ENCODE measurements at regions not wholly inside any gene's neighbourhood (a gene's known extent, or its start where the extent isn't known, plus 50 kb on each side); places are given as distances from the start of the nearest gene placed in this dataset.

DNA sequence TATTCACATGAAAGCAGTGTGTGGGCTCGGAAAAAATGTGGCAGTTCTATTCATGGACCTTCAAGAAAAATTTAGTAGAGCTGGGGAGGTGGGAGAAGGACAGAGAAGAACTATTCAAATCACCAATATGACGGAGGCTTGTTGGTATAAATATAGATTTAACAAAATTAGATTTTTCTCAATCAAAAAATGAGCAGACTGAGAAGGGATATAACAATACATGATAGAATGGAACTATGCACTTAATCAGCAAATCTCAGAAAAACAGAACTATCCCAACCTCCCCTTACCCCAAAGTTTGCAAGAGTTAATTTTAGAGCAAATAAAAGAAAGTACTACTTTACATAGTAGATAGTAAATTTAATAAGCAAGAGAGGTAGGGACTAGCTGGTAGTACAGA, 194.6 kb upstream of the BCL6 start:
- no peak overlapping the region for H3K4me3 Mint-ChIP-seq
- no peak for DNase-seq
- peaks cover 0 to 3% (median 2%) of the 10 kb centered on the region in 3 donors for H3K27me3 Mint-ChIP-seq (ENCODE audit: low read depth in 3 of 3)
- no peak overlapping the region for H3K27ac Mint-ChIP-seq
- no peaks in the 10 kb centered on the region for H3K9me3 Mint-ChIP-seq
- peaks cover 22 to 24% of the 10 kb centered on the region in 2 donors for H3K4me1 Mint-ChIP-seq
- H3K36me3 Mint-ChIP-seq: no peaks in the 10 kb centered on the region

DNA sequence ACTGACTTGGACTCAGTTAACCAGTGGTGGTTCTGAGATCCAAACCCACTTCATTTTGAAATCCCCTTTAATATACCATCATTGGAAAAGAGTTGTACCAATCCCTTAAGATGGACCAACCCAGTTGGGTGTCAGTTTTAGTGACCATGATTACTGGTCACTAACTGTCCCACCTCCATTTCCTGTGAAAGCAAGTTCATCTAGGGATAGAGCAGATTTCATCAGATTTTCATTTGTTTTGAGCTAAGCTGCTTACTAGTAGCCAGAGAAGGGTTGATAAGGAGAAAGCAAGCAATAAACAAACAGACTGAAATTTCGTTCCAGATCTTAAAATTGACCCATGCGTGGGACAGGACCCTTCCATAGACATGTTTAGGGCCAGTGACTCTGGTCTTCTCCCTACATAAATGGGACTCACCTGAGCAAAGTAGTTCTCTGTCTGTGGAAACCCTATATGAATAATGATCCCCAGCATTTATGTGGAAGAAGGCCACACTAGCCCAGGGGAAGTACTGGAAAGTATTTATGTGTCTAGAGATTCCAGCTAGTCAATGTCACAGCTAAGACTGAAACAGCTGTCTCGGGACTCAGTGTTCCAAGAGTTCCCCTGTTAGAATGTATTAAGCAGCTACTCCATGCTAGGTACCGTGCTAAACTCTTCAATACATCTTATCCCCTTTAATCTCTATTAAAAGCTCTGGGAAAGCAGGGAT, 196.0 kb upstream of the BCL6 start:
- no peaks in the 10 kb centered on the region for H3K36me3 Mint-ChIP-seq
- no peak overlapping the region for H3K4me3 Mint-ChIP-seq
- H3K9me3 Mint-ChIP-seq: no peaks in the 10 kb centered on the region
- no peak for DNase-seq
- H3K27ac Mint-ChIP-seq: no peak overlapping the region
- peaks cover 0 to 3% (median 2%) of the 10 kb centered on the region in 3 donors for H3K27me3 Mint-ChIP-seq (ENCODE audit: low read depth in 3 of 3)
- H3K4me1 Mint-ChIP-seq: peaks cover 13 to 15% of the 10 kb centered on the region in 2 donors

DNA sequence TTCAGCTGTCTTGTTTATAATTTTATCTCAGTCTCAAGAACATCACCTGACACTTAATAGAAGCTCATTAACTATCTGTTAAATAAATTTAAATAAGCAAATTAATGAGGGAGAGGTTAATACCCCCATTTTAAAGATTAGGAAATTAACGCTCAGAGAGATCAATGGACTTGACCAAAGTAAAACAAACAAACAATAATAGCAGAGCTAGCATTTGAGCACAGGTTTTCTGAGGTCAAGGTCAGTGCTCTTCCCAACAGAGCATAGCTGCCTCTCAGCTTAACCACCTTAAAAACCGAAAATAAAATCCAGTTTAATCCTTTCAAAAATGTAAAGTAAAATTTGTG, 196.6 kb upstream of the BCL6 start:
- H3K27ac Mint-ChIP-seq: no peak overlapping the region
- peaks cover 0 to 3% (median 2%) of the 10 kb centered on the region in 3 donors for H3K27me3 Mint-ChIP-seq (ENCODE audit: low read depth in 3 of 3)
- peaks cover 10 to 15% of the 10 kb centered on the region in 2 donors for H3K4me1 Mint-ChIP-seq
- no peak overlapping the region for H3K4me3 Mint-ChIP-seq
- no peak for DNase-seq
- no peaks in the 10 kb centered on the region for H3K9me3 Mint-ChIP-seq
- H3K36me3 Mint-ChIP-seq: no peaks in the 10 kb centered on the region

DNA sequence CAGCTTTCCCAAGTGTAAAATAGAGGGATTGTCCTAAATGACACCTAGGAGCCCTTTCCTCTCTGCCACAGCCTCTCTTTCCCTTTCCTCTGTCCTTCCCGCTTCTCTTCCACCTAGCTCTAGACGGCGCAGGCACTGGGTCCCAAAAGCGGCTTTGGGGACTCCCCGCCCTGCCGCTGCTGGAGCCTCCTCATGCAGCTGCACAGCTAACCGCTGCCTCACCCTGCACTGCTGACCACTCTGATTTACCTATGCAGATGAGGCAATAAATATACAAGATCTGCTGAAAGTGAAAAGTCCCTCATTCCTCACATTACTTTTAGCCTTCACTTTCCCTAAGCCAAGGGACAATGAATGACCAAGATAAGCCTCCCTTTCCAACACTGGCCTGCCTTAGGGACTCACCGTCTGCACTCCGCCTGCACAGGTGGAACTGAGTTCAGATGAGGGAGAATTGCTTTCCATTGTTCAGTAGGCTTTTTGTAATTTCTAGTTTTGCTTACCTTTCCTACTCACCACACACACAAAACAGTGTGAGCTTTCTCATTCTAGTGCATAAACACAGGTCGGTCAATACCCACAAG, 197.5 kb upstream of the BCL6 start:
- Mint-ChIP-seq H3K4me3 (no peak overlapping the region), H3K9me3 (no peaks in the 10 kb centered on the region), H3K36me3 (no peaks in the 10 kb centered on the region), H3K27me3 (ENCODE audit: low read depth in 3 of 3) (peaks cover 0 to 2% (median 0%) of the 10 kb centered on the region in 3 donors), H3K27ac (peak overlapping the region in 1 of 6 donors; percentile 54), H3K4me1 (peaks cover 6 to 14% of the 10 kb centered on the region in 2 donors)
- no peak for DNase-seq

DNA sequence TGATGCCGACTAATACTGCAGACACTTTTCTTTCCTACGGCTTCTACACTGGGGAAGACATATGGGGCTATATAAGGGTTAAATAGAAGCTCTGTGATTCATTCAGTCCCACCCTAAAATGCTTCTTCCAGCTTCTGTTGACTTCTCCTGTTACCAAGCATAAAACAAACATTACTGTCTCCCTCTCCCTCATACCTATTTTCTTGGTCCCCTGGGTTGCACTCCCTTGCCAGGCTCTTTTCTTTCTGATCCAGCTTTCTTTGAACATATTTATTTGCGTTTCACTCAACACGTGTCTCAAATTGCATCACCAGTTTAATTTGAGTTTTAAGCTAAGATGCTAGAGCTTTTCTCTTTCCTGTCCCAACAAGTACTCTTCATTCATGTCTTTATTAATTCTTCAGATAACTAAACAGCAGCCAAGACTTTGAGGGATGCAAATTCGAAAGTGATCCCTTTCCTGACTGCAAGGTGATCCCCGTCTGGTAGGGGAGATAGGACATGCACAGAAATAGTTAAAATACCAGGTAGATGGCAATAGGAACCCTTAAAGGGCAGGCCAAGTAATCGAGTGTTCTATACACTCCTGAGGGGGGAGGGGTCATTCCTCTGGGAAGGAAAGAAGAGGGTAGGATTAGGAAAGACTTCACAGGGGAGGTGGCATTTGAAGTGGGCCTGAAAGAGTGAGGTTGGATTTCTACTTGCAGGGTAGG, 198.6 kb upstream of the BCL6 start:
- no peak overlapping the region for H3K4me3 Mint-ChIP-seq
- no peak for DNase-seq
- no peaks in the 10 kb centered on the region for H3K9me3 Mint-ChIP-seq
- H3K27ac Mint-ChIP-seq: no peak overlapping the region
- peaks cover 0 to 2% (median 0%) of the 10 kb centered on the region in 3 donors for H3K27me3 Mint-ChIP-seq (ENCODE audit: low read depth in 3 of 3)
- H3K4me1 Mint-ChIP-seq: peaks cover 10 to 17% of the 10 kb centered on the region in 2 donors
- no peaks in the 10 kb centered on the region for H3K36me3 Mint-ChIP-seq

DNA sequence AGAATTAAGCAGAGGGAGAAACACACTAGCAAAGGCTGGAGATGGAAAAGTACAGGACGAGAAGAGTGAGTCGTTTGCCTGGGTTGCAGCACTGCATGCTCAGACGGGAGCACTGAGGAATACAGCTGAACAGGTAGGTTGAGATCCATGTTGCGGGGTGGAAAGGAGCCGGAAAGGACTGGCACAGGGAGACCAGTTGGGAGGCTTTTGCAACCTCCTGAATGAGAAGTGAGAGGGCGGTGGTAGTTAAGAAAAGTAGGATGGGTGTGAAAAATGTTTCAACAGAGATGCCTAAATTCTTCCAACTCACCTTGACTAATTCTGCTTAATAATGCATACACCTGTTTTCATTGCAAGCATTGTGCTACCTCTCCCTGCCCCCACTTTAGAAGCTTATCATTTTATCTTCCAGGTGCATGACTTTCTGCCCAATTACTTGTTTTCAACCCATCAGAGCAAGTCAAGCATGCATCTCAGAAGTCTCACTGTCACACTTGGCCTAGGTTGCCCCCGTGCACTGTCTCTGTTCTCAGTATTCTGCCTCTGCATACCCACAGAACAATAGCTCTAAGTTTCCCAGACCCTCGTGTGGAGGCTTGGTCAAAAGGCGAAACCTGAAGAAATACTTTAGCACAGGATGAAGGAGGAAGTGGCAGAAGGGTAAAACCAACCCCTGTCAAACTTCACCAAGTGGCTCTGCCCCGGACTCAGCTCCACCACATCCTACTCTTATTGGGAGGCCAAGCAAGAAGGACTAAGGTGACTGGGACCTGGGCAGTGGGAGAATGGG, 199.3 kb upstream of the BCL6 start:
- no peaks in the 10 kb centered on the region for H3K36me3 Mint-ChIP-seq
- H3K27me3 Mint-ChIP-seq (ENCODE audit: low read depth in 3 of 3): peaks cover 0 to 2% (median 0%) of the 10 kb centered on the region in 3 donors
- no peaks in the 10 kb centered on the region for H3K9me3 Mint-ChIP-seq
- no peak overlapping the region for H3K27ac Mint-ChIP-seq
- peaks cover 14 to 21% of the 10 kb centered on the region in 2 donors for H3K4me1 Mint-ChIP-seq
- peak; percentile 21 to 37 (median 30) for DNase-seq
- no peak overlapping the region for H3K4me3 Mint-ChIP-seq

DNA sequence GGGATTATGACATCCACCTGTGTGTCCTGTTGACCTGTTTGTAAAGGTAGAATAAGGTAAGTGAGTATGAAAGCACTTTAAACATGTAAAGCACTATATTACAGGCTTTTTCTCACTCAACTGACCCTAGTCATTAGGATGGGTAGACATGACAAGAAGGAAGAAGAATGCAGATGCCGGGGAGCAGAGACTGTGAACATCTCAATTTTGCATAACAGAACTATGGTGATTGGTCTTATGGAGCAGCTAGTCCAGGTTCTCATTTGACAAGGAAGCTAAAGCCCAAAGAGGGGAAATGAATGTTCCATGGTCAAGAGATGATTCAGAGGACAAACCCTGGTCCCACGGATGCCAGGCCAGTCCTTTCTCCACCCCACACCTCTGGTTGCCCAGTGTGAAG, 200.1 kb upstream of the BCL6 start:
- Mint-ChIP-seq H3K27me3 (ENCODE audit: low read depth in 3 of 3) (peaks cover 0 to 2% (median 0%) of the 10 kb centered on the region in 3 donors), H3K4me3 (no peak overlapping the region), H3K4me1 (peaks cover 19 to 28% of the 10 kb centered on the region in 2 donors), H3K27ac (no peak overlapping the region), H3K36me3 (no peaks in the 10 kb centered on the region), H3K9me3 (no peaks in the 10 kb centered on the region)
- DNase-seq: no peak

DNA sequence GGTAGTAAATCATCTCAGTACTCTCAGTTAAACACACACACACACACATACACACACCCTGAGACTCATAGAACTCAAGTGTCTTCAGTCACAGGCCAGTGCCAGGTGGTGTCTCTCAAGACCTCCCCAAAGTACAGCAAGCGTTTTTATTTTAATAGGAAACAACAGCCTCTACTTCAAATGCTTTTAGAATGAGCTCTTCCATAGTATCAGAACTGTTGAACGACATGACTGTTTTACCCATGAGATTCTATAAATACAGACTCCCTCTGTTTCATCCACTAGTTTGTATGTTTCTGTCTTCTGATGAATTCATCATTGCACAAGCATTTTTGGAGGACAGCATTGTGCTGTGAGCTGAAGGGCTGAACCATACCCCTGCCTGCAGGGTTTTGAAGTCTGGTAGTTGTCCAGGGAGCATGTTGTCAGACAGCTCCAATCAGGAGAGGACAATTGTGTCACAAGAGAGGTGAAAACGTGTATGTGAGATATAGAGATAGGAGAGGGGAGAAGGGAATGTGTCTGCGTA, 201.0 kb upstream of the BCL6 start:
- Mint-ChIP-seq H3K36me3 (no peaks in the 10 kb centered on the region), H3K27ac (peak overlapping the region in 1 of 6 donors; percentile 15), H3K27me3 (ENCODE audit: low read depth in 3 of 3) (peaks cover 0 to 2% (median 0%) of the 10 kb centered on the region in 3 donors), H3K9me3 (no peaks in the 10 kb centered on the region), H3K4me3 (no peak overlapping the region), H3K4me1 (peaks cover 27 to 37% of the 10 kb centered on the region in 2 donors)
- DNase-seq: no peak

DNA sequence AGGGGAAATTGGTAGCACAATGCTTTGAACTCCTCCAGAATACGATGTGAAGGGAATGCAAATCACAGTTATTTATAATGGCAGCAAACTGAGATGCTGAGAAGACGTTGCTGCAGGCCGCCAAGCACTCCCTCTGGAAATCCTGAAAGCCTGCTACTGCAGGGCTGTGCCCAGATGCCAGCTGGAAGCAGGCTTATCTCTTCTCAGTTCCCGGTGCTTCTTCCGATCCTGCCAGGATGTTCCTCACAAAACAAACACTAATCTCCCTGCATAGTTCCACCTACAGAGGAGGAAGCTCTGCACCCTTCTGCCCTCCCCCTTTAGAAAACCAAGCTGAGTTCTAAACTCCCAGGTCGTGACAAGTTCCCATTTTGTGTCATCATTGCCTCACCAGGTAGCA, 201.7 kb upstream of the BCL6 start:
- H3K9me3 Mint-ChIP-seq: no peaks in the 10 kb centered on the region
- H3K4me3 Mint-ChIP-seq: no peak overlapping the region
- no peak overlapping the region for H3K27ac Mint-ChIP-seq

DNA sequence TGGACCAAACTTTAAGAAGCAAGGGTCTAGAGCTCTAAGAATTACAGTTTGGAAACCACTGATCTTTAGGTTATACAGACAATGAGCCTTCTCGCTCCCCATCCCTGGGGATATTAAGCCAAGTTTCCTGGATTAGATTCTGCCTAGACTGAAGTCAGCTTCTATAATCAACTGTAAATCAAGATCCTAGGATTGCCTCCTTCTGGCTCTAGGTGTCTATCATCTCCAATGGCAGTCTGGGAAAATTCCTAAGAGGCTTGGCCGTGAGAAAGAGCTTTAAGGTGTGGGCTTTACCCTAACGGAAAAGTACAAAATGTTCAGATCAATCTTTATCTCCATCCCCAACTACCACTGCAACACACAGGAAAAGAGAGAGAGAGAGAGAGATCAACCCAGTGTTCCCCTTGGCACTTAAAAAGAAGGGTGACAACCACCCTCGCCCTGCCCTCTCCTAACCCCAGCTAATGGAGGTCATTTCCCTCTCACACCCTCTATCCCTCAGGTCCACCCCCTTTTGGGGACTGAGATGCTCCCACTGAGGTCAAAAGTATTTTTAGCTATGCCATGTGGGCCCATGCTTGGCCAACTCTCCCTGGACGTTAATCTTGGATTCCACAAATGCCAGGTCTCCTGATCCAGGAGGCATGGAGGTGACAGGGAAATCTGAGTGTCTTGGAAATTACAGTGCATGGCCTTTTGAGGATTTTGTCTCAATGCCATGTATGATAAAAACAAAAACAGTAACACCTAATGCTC, 202.8 kb upstream of the BCL6 start:
- no peak overlapping the region for H3K27ac Mint-ChIP-seq

More for the DNA sequence above, 201.7 kb upstream of the BCL6 start:
- Mint-ChIP-seq H3K4me1 (peaks cover 35 to 44% of the 10 kb centered on the region in 2 donors), H3K36me3 (no peaks in the 10 kb centered on the region), H3K27me3 (ENCODE audit: low read depth in 3 of 3) (peaks cover 0 to 2% (median 0%) of the 10 kb centered on the region in 3 donors)
- DNase-seq: no peak

DNA sequence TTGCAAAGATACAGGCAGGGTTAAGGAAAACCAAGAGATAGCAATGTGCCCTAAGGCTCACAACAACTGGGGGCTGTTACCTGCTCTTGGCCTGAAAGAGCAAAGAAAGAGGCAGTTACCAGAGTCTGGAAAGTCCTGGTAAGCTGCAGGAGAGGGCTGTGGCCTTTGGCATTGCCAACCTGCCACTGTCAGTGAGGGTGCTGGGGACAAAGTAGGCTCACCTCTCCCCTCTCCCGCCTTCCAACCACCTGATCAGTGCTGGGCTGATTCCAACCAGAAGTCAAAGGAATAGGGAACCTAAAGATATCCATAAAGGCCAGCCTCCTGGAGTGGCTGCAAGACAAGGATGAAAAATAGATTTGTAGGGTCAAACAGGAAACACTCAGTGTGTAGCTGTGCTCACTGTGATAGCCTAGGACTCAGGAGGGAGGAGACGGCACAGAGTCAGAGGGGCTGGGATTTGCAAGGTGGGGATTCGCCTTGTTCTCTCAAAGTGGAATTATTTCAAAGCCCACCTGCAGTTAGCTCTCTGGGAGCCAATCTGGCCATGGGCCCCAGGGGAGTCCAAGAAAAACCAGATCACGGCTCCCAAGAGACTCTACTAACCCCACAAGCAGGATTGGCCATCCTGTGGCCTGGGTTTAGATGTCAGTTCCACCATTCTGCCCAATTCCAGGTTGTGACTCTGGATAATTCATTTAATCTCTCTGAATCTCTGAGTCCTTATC, 204.0 kb upstream of the BCL6 start:
- Mint-ChIP-seq H3K27me3 (ENCODE audit: low read depth in 3 of 3) (no peaks in the 10 kb centered on the region), H3K4me1 (peaks cover 57 to 67% of the 10 kb centered on the region in 2 donors), H3K4me3 (no peak overlapping the region), H3K27ac (no peak overlapping the region), H3K9me3 (no peaks in the 10 kb centered on the region), H3K36me3 (no peaks in the 10 kb centered on the region)
- no peak for DNase-seq

More for the DNA sequence above, 202.8 kb upstream of the BCL6 start:
- Mint-ChIP-seq H3K36me3 (no peaks in the 10 kb centered on the region), H3K9me3 (no peaks in the 10 kb centered on the region), H3K4me3 (no peak overlapping the region), H3K4me1 (peaks cover 46 to 55% of the 10 kb centered on the region in 2 donors), H3K27me3 (ENCODE audit: low read depth in 3 of 3) (no peaks in the 10 kb centered on the region)
- no peak for DNase-seq

DNA sequence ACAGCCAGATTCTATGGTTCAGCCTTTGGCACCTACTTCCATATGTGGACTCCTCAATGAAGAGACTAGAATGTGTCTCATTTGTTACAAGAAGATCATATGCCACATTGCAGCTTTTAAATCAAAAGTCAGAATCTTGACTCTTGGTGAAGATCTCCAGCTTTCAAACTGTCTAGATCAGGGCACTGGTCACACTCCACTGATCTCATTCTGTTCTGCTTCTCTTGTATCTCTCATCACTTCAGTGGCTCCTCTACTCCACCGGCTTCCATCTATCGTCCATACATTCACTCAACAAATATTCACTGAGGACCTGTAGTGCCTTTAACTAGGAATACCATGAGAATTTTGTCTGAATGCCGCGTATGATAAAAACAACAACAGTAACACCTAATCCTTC, 203.3 kb upstream of the LPP start:
- Mint-ChIP-seq H3K9me3 (no peaks in the 10 kb centered on the region), H3K4me3 (peak overlapping the region in 1 of 5 donors; percentile 14), H3K27ac (peak overlapping the region in 2 of 6 donors; percentile 47 to 88), H3K36me3 (no peaks in the 10 kb centered on the region), H3K4me1 (peaks cover 67 to 81% of the 10 kb centered on the region in 2 donors), H3K27me3 (ENCODE audit: low read depth in 3 of 3) (no peaks in the 10 kb centered on the region)
- DNase-seq: no peak

Measured in immature natural killer cell (primary cell).